ENCODE measurements at regions not wholly inside any gene's neighbourhood (a gene's known extent, or its start where the extent isn't known, plus 50 kb on each side); places are given as distances from the start of the nearest gene placed in this dataset.

DNA sequence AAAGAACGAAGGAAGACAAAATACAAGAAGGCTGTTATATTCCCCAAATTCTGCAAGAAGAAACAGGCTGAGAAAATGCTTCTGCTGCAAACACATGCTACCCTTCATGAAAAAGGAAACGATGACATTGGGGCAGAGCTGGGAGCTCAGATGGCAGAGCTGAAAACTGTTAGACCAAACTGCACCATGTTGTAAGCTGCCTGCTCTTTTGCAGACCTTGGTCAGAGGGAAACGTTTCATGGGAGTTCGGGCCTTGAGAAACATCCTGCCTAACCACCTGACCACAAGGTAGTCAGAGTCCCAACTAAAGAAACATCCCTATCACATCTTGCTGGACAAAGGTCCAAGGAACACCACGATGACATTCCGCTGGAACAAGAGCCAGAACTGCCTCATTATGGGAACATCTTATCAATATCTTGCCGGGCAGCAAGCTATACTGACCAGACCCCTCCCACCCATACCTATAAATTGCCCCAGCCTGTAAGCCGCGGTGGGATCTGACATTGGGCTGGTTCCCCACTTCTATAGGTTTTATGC, 110.7 kb upstream of the CTSC start:
- Histone ChIP-seq H3K36me3 (no peaks in the 10 kb centered on the region), H3K9me3 (no peaks in the 10 kb centered on the region), H3K27me3 (no peaks in the 10 kb centered on the region), H3K4me3 (no peak overlapping the region), H3K4me1 (no peaks in the 10 kb centered on the region), H3K27ac (no peak overlapping the region)
- intact Hi-C loops (cut with DNase I), result no loop called here
- DNase-seq (no peak), ATAC-seq (no peak)
- TF ChIP-seq CTCF (IDR thresholded peaks at IDR 0.05), result no peak
- no peak for TF ChIP-seq POLR2A (IDR thresholded peaks at IDR 0.05)
- 37% methylated on average over 4 of the region's 9 CpGs for WGBS (ENCODE audit: insufficient coverage, low coverage, low lambda C conversion rate, missing lambda C conversion rate)

GRCh38 chr11:88447281-88447680, 109.7 kb upstream of the CTSC start:
- Histone ChIP-seq H3K4me3 (no peak overlapping the region), H3K27ac (no peak overlapping the region), H3K36me3 (no peaks in the 10 kb centered on the region), H3K4me1 (no peaks in the 10 kb centered on the region), H3K9me3 (no peaks in the 10 kb centered on the region), H3K27me3 (no peaks in the 10 kb centered on the region)
- WGBS (ENCODE audit: insufficient coverage, low coverage, low lambda C conversion rate, missing lambda C conversion rate), result 44% methylated on average over 1 of the region's 1 CpG
- no peak for DNase-seq
- TF ChIP-seq POLR2A (IDR thresholded peaks at IDR 0.05) (no peak), CTCF (IDR thresholded peaks at IDR 0.05) (no peak)
- intact Hi-C loops (cut with DNase I), result no loop called here
- peak in 1 of 4 donors; percentile 35 for ATAC-seq

DNA sequence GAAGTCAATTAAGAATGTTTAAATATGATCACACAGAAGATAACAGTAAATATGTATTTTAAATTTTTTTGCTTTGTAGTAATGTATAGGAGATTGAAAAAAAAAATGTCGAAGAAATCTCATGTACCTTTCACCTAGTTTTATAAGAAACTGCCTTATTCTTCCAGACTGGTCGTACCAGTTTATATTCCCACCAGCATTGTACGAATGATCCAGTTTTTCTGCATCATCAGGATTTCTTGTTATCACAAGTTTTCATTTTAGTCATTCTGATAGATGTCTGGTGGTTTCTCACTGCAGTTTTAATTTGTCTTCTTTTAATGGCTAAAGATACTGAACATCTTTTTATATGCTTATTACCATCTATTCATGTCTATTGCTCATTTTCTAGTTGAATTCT, 101.8 kb upstream of the CTSC start:
- Histone ChIP-seq H3K27me3 (no peaks in the 10 kb centered on the region), H3K27ac (no peak overlapping the region), H3K9me3 (no peaks in the 10 kb centered on the region), H3K4me3 (no peak overlapping the region), H3K4me1 (no peaks in the 10 kb centered on the region), H3K36me3 (no peaks in the 10 kb centered on the region)
- WGBS (ENCODE audit: insufficient coverage, low coverage, low lambda C conversion rate, missing lambda C conversion rate), result 49% methylated on average over 3 of the region's 3 CpGs
- intact Hi-C loops (cut with DNase I), result no loop called here
- no peak for DNase-seq
- no peak for TF ChIP-seq CTCF (IDR thresholded peaks at IDR 0.05)
- no peak for TF ChIP-seq POLR2A (IDR thresholded peaks at IDR 0.05)
- ATAC-seq, result no peak

DNA sequence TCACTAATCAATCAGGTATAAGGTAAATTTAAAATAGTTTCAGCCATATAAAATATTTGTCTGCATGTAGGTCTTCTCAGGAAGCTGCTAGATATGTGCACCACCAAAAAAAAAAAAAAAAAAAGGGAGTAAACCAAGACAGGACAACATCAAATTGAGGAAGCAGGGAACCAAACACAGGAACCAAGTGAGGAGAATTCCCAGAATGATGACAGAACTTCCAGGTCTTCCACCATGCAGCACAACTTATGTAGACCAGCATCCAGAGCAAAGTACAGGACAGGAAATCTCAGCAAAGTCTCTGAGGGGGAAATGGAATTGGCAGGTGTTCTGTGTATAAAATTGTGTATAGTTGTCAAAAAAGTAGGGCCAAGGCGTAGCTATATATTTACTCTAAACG, 101.2 kb upstream of the CTSC start:
- intact Hi-C loops (cut with DNase I), result no loop called here
- no peaks in the 10 kb centered on the region for H3K27me3 ChIP-seq
- TF ChIP-seq POLR2A (IDR thresholded peaks at IDR 0.05), result no peak
- no peak for TF ChIP-seq CTCF (IDR thresholded peaks at IDR 0.05)
- no peak for DNase-seq
- H3K4me3 ChIP-seq, result no peak overlapping the region
- no peaks in the 10 kb centered on the region for H3K36me3 ChIP-seq
- no peaks in the 10 kb centered on the region for H3K4me1 ChIP-seq
- no peak overlapping the region for H3K27ac ChIP-seq
- no peak for ATAC-seq
- no peaks in the 10 kb centered on the region for H3K9me3 ChIP-seq
- 46% methylated on average over 2 of the region's 2 CpGs for WGBS (ENCODE audit: insufficient coverage, low coverage, low lambda C conversion rate, missing lambda C conversion rate)

GRCh38 chr11:88435415-88435814, 97.9 kb upstream of the CTSC start:
- intact Hi-C loops (cut with DNase I), result no loop called here
- Histone ChIP-seq H3K4me1 (no peaks in the 10 kb centered on the region), H3K27me3 (no peaks in the 10 kb centered on the region), H3K36me3 (no peaks in the 10 kb centered on the region), H3K27ac (no peak overlapping the region), H3K4me3 (no peak overlapping the region), H3K9me3 (no peaks in the 10 kb centered on the region)
- ATAC-seq, result peak in 1 of 4 donors; percentile 46
- no peak for DNase-seq
- TF ChIP-seq POLR2A (IDR thresholded peaks at IDR 0.05) (no peak), CTCF (IDR thresholded peaks at IDR 0.05) (no peak)
- WGBS (ENCODE audit: insufficient coverage, low coverage, low lambda C conversion rate, missing lambda C conversion rate), result 65% methylated on average over 2 of the region's 2 CpGs
